ENCODE measurements at regions not wholly inside any gene's neighbourhood (a gene's known extent, or its start where the extent isn't known, plus 50 kb on each side); places are given as distances from the start of the nearest gene placed in this dataset.

DNA sequence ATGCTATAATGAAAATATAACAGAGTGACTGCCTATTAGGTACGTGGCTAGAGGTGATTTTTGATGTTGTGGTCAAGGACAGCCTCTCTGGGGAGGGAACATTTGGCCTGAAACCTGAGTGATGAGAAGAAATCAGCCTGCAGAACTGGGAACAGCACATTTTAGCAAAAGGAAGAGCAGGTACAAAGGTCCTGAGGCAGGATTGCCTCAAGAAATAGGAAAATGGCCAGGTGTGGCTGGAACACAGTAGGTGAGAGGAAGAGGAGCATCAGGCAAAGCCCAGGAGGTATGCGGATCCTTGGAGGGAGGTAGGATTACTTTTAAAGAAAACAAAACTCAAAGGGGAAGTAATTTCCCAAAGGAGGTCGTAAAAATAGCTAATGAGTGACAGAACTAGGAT lies 582.9 kb downstream of the MED13L start:
- no peak for DNase-seq

- no peak for DNase-seq
Observed at GRCh38 chr12:115693970-115694369, 583.5 kb downstream of the MED13L start.

DNA sequence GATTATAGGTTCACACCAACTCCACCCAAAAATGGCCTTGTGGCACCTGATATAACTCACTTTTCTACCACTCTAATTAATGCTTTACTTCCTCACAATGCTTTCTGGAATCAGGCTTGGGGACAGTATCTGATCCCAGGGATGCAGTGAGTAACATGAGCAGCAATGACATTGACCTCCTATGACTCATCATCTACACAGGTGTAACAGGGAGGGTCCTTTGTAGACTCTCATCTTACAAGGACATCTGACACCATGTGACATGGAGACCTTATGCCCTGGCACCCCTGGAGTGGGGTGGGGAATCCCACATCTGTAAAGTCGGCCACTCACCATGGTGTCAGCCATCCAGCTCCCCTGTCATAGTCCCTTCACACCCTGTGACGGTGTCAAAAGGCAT lies 586.4 kb downstream of the MED13L start:
- no peak for DNase-seq

- DNase-seq, result no peak
Observed at GRCh38 chr12:115687094-115687493, 590.4 kb downstream of the MED13L start.

- no peak for DNase-seq
Observed at GRCh38 chr12:115683240-115683780, 594.2 kb downstream of the MED13L start.

DNA sequence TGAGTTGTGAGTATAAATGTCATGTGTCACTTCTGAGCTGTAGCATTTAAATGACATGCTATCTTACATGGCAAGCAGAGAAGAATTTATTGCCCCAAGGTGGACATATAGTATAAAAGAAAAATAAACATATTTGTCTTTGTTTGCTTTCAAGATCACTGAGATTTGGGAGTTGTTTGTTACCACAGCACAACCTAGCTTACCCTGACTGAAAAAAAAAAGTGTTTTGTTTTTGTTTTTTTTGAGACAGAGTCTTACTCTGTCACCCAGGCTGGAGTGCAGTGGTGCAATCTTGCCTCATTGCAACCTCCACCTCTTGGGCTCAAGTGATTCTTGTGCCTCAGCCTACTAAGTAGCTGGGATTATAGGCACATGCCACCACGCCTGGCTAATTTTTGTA lies 596.5 kb downstream of the MED13L start:
- DNase-seq, result no peak

- DNase-seq, result no peak
Observed at GRCh38 chr12:115672506-115673080, 604.9 kb downstream of the MED13L start.

DNA sequence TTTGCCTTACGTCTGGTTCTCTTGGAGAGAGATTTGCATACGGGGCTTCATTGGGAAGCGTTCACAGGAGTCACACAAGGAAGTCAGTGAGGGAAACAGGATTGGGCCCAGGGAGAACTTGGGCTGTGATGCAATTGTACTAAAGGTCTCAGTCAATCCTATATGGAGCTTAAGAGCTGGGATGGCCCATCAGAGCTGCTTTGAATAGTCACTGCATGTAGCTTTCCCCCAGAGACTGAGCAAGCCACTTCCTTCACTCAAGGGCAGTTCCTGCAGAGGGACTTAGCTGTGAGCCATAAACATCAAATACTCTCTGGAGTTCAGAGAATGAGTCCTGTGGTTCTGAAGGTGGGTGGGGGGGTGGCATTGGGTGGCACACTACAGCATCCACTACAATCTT lies 605.4 kb downstream of the MED13L start:
- DNase-seq, result no peak

- no peak for DNase-seq
Observed at GRCh38 chr12:115670869-115671268, 606.6 kb downstream of the MED13L start.

DNA sequence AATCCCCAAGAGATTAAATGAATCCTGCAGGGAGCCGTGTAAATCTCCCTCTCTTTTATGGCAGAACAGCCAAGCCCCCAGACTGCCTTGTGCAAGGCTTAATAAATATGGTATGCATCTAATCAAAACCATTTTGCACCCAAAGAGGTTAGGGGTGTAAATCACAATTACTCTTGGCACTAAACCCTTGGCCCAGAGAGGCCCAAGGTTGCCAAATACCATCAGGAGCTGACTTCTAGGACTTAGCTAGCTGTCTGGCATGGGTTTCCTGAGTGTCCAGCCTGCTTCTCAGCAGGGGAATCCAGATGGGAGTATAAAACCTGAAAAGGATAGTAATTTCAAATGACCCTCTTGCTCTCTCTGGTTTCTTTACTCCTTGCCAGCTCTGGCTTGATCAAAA lies 610.4 kb downstream of the MED13L start:
- DNase-seq, result peak; percentile 29

GRCh38 chr12:115666168-115666567 lies 611.3 kb downstream of the MED13L start:
- no peak for DNase-seq

- no peak for DNase-seq
Observed at GRCh38 chr12:115661112-115661511, 616.4 kb downstream of the MED13L start.

DNA sequence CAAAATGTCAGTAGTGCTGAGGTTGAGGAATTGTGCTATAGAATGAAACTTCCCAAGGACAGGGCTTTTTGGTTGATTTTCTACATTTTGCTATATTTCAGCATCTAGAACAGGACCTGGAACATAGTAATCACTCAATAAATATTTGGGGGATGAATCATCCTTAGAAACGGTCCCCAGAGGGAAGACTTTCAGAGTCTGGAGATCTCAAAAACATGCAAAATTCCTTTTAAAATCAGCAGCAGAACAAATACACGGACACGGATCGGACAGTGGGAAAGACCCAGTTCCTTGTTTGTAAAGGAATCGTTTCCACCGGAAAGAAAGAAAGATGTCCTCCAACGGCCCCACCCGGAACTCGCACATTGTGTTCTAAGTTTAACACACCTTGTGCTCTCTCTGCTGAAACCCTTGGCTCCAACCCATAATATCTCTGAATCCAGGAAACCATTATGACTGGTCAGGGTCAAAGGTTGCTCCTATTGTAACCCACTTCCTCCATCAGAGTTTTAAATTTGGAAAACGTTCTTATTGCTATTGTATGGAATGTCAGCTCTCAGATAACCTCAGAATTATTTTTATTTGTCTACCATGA lies 617.2 kb downstream of the MED13L start:
- DNase-seq, result no peak

- DNase-seq, result no peak
Observed at GRCh38 chr12:115659422-115659821, 618.1 kb downstream of the MED13L start.

GRCh38 chr12:115657081-115658013 lies 620.1 kb downstream of the MED13L start:
- DNase-seq, result no peak

DNA sequence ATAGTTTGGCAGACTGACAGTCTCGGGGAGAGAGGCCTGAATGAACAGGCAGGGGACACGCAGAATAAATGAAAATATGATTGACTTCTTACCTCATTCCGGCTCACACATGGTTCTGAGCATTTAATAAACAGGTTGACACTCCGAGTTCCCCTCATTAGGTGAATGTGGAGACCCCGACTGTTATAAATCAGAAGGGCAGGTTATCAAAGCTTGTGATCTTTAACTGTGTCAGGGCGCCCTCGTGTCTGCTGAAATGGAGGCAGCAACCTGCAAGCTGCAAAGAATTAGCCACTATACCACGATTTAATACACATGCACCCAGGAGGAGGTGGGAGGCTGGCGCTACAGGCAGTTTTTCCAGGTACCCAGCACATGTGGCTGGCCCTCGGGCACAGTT lies 627.5 kb downstream of the MED13L start:
- DNase-seq, result no peak

DNA sequence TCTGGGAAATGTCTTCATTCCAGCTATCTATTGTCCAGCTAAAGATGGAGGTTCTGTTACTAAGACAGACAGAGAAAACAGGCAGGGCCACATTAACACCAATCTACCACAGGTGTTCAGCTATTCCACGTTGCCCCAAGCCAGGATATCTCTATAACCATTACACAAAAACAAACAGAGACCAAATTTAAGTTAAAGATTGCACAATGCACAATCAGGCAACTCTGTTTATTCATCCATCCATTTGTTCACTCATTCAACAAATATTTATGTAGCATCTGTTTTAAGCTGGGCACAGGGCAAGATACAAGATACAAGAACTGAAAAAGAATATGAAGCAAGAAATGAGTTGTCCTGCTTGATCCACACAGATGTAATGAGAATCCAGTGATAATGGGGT lies 629.0 kb downstream of the MED13L start:
- no peak for DNase-seq

DNA sequence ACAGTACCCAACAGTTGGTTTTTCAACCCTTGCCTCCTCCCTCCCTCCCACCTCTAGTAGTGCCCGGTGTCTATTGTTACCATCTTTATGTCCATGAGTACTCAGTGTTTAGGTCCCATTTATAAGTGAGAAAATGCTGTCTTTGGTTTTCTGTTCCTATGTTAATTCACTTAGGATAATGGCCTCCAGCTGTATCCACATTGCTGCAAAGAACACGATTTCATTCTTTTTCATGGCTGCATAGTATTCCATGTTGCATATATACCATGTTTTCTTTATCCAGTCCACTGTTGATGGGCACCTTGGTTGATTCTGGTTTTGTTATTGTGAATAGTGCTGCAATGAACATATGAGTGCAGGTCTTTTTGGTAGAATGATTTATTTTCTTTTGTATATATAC lies 631.3 kb downstream of the MED13L start:
- DNase-seq, result no peak

DNA sequence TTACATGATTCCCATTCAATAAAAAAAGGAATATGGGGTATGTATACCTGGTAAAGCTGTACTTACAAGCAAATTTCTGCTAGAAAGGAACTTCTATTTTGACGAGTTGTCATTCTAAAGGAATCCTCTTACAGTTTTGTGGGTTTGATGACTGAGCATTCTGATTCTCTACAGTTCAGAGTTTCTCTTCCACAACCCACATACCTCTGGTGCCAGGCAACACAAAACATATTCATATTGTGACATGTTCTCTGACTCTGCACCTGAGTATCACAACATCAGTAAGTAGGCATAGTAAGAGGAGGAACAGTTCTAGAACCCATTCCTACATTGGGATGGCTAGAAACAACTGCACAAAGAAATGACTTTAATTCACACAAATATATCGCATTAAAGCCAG lies 636.6 kb downstream of the MED13L start:
- no peak for DNase-seq

DNA sequence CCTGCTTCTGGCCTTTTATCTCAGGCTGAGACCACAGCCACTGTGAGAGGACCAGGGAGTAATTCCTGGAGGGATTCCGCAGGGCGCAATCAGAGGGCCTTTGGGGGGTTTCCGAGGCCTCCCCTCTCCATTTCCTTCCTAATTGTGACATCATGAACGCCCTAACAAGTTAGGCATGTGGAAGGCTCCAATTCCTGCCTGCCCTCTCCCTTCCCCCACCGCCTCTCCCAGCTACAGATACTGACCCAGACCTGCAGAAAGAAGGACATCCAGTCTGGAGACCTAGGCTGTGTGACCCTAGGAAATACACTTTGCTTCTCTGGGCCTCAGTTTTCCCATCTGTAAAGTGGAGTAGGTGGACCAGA lies 637.9 kb downstream of the MED13L start:
- DNase-seq, result no peak

DNA sequence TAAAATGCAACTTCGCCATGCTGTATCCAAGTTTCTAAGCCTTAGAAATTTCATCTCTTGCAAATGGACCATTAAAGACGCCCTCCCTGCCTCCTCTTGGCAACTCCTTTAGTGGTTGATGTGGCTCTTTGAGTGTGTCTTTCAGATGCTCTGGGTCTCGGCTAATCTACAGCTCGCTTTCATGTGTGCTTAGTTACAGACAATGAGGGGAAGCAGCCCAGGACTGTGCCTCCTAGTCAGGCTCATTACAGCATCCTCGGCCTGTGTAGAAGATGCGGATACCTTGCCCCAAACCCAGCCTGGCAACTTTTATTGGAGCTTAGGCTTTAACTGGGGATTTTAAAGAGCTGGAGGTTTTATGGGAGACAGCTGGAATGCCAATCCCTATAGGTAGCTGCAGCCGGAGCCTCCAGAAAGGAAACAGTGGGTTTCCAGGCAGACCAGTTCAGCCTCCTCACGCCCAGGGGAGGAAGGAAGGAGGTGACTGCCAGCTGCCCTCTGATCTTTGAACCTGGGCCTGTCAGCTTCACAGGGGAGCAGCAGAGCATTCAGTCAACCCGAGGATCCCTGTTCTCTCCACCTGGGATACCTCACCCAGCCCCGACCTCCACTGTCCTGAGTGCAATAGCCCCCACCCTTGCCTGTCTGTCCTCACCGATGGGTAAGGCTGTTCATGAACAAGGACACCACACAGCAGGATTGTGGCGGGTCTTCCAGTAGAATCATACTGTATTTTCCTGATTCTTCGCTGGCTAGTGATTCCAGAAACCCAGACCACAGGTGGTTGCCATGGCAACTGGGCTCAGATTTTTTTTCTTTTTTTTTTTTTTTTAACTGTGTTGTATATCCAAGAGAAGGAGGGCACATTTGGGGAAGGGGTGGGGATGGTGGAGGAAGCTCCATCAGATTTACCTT lies 638.5 kb downstream of the MED13L start:
- DNase-seq, result no peak

DNA sequence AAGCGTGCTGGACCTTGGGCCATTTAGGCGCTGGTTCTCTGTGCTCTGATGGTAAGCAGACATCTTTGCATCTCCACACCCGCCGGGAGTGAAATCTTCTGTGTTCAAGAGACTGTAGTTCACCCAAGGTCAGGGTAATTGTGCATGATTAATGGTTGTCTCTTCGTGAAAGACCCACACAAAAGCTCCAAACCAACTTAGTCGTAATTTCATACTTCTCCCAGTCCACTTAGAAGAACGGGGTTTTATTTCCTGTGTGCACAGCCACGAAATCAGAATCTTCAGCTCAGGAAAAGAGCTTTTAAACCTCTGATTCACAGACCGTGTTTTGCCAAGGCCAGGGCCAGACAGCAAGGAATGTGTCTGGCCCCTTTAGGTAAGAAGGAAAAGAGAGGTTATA lies 640.9 kb downstream of the MED13L start:
- no peak for DNase-seq

GRCh38 chr12:115632308-115632707 lies 645.2 kb downstream of the MED13L start:
- no peak for DNase-seq
